A549 (cell line): ENCODE measurements at regions not wholly inside any gene's neighbourhood (a gene's known extent, or its start where the extent isn't known, plus 50 kb on each side); places are given as distances from the start of the nearest gene placed in this dataset.

Experiments used
- ATAC-seq, 2 experiments: fragments of 200-7000 bp in 1 of 2; fragments of >200 bp in 1 of 2; cut with Nextera tagmentation in 1 of 2; cut with Tn5 transposase in 1 of 2; 3 replicates each; pipeline versions ENCODE4 v1.8.0 to v1.9.1; 2018 to 2020; ENCODE audit warnings: mild to moderate bottlenecking in 1 of 2, moderate library complexity in 1 of 2
- CTCF ChIA-PET: fragments of 300-600 bp; sonication (Branson Sonifier 250); formaldehyde crosslinking; extraction: SDS; loops from one replicate; lab custom pipeline; 2021; ENCODE audit warnings: antibody characterized with exemption, inconsistent platforms; lab: Yijun Ruan, JAX
- POLR2A ChIA-PET: fragments of 350-600 bp; formaldehyde crosslinking; extraction: SDS; loops from one replicate; lab custom pipeline; 2021; ENCODE audit warnings: antibody characterized with exemption, inconsistent platforms; lab: Yijun Ruan, JAX
- DNase-seq, 2 experiments: peaks; one replicate each; pipeline versions ENCODE4 v3.0.0 to v3.0.0-alpha.2; 2011 to 2016; ENCODE audit warnings: low read depth in 1 of 2, low spot score in 1 of 2
- FAIRE-seq: peaks from 2 replicates; lab custom pipeline; 2011; peaks lifted over from hg19 to GRCh38; lab: Jason Lieb, UNC
- H3K27ac ChIP-seq, 2 experiments: fragments of >200 bp; sonication (Bioruptor Twin); formaldehyde crosslinking; 3 replicates each; pipeline ENCODE4 v1.5.1; 2016 to 2017
- H3K4me1 ChIP-seq: fragments of >200 bp; sonication (Bioruptor Twin); formaldehyde crosslinking; 3 replicates; pipeline ENCODE4 v1.6.1; 2016
- H3K4me2 ChIP-seq: fragments of >200 bp; sonication (Bioruptor Twin); formaldehyde crosslinking; 3 replicates; pipeline ENCODE4 v1.6.1; 2016
- H3K4me3 ChIP-seq: fragments of >200 bp; sonication (Bioruptor Twin); formaldehyde crosslinking; 3 replicates; pipeline ENCODE4 v1.5.1; 2016
- H3K9me3 ChIP-seq: fragments of >200 bp; sonication (Bioruptor Twin); formaldehyde crosslinking; 3 replicates; pipeline ENCODE4 v1.6.1; 2016
- BCL3 ChIP-seq: fragments of >200 bp; sonication (Bioruptor Twin); formaldehyde crosslinking; IDR thresholded peaks from 3 replicates; pipeline ENCODE4 v1.6.1; 2016
- BHLHE40 ChIP-seq: IDR thresholded peaks from 2 replicates; pipeline ENCODE4 v1.6.1; 2012; ENCODE audit warnings: low read depth, low read length, inconsistent platforms
- CHD4 ChIP-seq: fragments of 200-600 bp; sonication (generic); IDR thresholded peaks from 2 replicates; pipeline ENCODE4 v1.6.1; 2016; ENCODE audit warnings: antibody characterized with exemption, mild to moderate bottlenecking, borderline replicate concordance
- EP300 ChIP-seq, 2 experiments: fragments of >200 bp; sonication (Bioruptor Twin); formaldehyde crosslinking; IDR thresholded peaks; 2 replicates in 1 of 2; 3 replicates in 1 of 2; pipeline ENCODE4 v1.6.1; 2016 to 2017
- FOSL2 ChIP-seq, 2 experiments: fragments of 450-650 bp in 1 of 2; fragments of >200 bp in 1 of 2; sonication (Bioruptor Twin) in 1 of 2; formaldehyde crosslinking; IDR thresholded peaks; 2 replicates each; pipeline versions ENCODE4 v1.5.0 to v1.6.1; 2016 to 2020; ENCODE audit warnings: mild to moderate bottlenecking in 1 of 2, moderate library complexity in 1 of 2
- FOXS1 ChIP-seq: fragments of 250-450 bp; sonication (Bioruptor Pico); IDR thresholded peaks from 2 replicates; pipeline ENCODE4 v1.5.0; 2020; ENCODE audit warnings: mild to moderate bottlenecking, moderate library complexity
- HDAC2 ChIP-seq: fragments of 200-600 bp; sonication (generic); IDR thresholded peaks from 2 replicates; pipeline ENCODE4 v1.6.1; 2016
- HEYL ChIP-seq: fragments of 250-450 bp; sonication (Bioruptor Pico); IDR thresholded peaks from 2 replicates; pipeline ENCODE4 v1.8.0; 2021; ENCODE audit warnings: mild to moderate bottlenecking, moderate library complexity
- HOXA7 ChIP-seq: fragments of 250-450 bp; sonication (Bioruptor Pico); IDR thresholded peaks from 2 replicates; pipeline ENCODE4 v1.5.0; 2020; ENCODE audit warnings: mild to moderate bottlenecking, moderate library complexity
- HOXB5 ChIP-seq: fragments of 250-450 bp; sonication (Bioruptor Pico); IDR thresholded peaks from 2 replicates; pipeline ENCODE4 v1.5.0; 2020; ENCODE audit warnings: mild to moderate bottlenecking, moderate library complexity
- JUNB ChIP-seq: fragments of >200 bp; sonication (Bioruptor Twin); formaldehyde crosslinking; IDR thresholded peaks from 2 replicates; pipeline ENCODE4 v1.6.1; 2016
- MAFK ChIP-seq: fragments of 450-650 bp; IDR thresholded peaks from 2 replicates; pipeline ENCODE4 v1.6.1; 2014; ENCODE audit not compliant: partially characterized antibody
- NPAS2 ChIP-seq: fragments of 250-450 bp; sonication (Bioruptor Pico); IDR thresholded peaks from 2 replicates; pipeline ENCODE4 v1.8.0; 2022; ENCODE audit warnings: mild to moderate bottlenecking, moderate library complexity, borderline replicate concordance
- RAD21 ChIP-seq, 2 experiments: fragments of >200 bp in 1 of 2; sonication (Bioruptor Twin) in 1 of 2; formaldehyde crosslinking in 1 of 2; IDR thresholded peaks in 1 of 2; conservative IDR thresholded peaks in 1 of 2; 2 replicates in 1 of 2; 3 replicates in 1 of 2; pipeline ENCODE4 v1.6.1; 2012 to 2018; ENCODE audit warnings: inconsistent platforms in 1 of 2
- REST ChIP-seq: fragments of 200-600 bp; sonication (generic); IDR thresholded peaks from 2 replicates; pipeline ENCODE4 v1.6.1; 2016; ENCODE audit warnings: antibody characterized with exemption, mild to moderate bottlenecking, moderate library complexity
- SMC3 ChIP-seq: fragments of >200 bp; sonication (Bioruptor Twin); formaldehyde crosslinking; IDR thresholded peaks from 3 replicates; pipeline ENCODE4 v1.6.1; 2018; ENCODE audit warnings: inconsistent platforms
- WGBS: methylation state at CpG from one replicate; pipeline ENCODE4 v1.1.6; 2017; ENCODE audit errors: missing lambda C conversion rate; 5-methylcytosine and 5-hydroxymethylcytosine counted together
- TF ChIP-seq, protein P1 (sequence below): fragments of >200 bp; sonication (Bioruptor Twin); formaldehyde crosslinking; IDR thresholded peaks from 3 replicates; pipeline ENCODE4 v1.5.1; 2016

DNA sequence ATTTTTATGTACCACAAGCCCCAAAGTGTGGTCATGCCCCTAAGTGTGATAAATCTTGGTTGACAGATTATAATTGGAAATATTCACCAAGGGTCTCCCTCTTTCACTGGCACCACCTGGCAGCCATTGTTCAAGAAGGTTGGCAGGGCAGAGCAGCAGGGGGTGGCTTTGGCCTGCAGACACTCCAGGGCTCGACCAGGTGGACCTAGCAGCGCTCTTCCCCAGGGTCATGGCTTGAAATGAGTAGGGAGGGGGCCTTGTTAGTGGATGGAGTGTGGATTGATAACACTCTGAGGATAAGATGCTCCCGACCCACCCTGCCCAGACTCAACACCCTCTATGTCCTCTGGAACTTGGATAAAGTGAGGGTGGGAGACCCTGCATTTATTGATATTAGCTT is 58.2 kb upstream of the KLHL25 start:
- WGBS, result 27% methylated on average over 3 of the region's 3 CpGs
- POLR2A ChIA-PET, result no interaction called here
- DNase-seq, result no peak
- Histone ChIP-seq H3K4me3 (no peak overlapping the region), H3K4me1 (no peaks in the 10 kb centered on the region), H3K4me2 (no peak overlapping the region), H3K9me3 (no peaks in the 10 kb centered on the region), H3K27ac (no peak overlapping the region)
- TF ChIP-seq BCL3 (no peak), HEYL (CRISPR knock-in tag) (no peak), EP300 (IDR thresholded peaks at IDR 0.05) (no peak), JUNB (no peak), FOSL2 (IDR thresholded peaks at IDR 0.05) (no peak), FOSL2 (CRISPR knock-in tag; IDR thresholded peaks at IDR 0.05) (no peak), BHLHE40 (no peak), CHD4 (no peak), RAD21 (conservative IDR thresholded peaks at IDR 0.05 in 1 of 2, IDR thresholded peaks at IDR 0.05 in 1 of 2) (no peak), HOXB5 (CRISPR knock-in tag) (no peak), HOXA7 (no peak), NPAS2 (CRISPR knock-in tag) (no peak), HDAC2 (no peak), FOXS1 (CRISPR knock-in tag) (no peak)
- CTCF ChIA-PET, result interaction anchor here (1.0 to 2.2 kb wide), 2 partner anchors 18 to 24 kb away, joined by 3 to 12 read pairs; no protein-coding TSS in a partner anchor
- ATAC-seq, result no peak
- no peak for FAIRE-seq

- DNase-seq, result peak; percentile 76 to 88
- WGBS, result 37% methylated on average over 11 of the region's 11 CpGs
- peak; percentile 64 to 81; a peak in 4 of 6 replicates for ATAC-seq
- peak; percentile 59 for FAIRE-seq
- Histone ChIP-seq H3K4me1 (no peaks in the 10 kb centered on the region), H3K27ac (no peak overlapping the region), H3K4me2 (peak overlapping the region; percentile 38), H3K4me3 (no peak overlapping the region), H3K9me3 (no peaks in the 10 kb centered on the region)
- TF ChIP-seq, protein P1, sequence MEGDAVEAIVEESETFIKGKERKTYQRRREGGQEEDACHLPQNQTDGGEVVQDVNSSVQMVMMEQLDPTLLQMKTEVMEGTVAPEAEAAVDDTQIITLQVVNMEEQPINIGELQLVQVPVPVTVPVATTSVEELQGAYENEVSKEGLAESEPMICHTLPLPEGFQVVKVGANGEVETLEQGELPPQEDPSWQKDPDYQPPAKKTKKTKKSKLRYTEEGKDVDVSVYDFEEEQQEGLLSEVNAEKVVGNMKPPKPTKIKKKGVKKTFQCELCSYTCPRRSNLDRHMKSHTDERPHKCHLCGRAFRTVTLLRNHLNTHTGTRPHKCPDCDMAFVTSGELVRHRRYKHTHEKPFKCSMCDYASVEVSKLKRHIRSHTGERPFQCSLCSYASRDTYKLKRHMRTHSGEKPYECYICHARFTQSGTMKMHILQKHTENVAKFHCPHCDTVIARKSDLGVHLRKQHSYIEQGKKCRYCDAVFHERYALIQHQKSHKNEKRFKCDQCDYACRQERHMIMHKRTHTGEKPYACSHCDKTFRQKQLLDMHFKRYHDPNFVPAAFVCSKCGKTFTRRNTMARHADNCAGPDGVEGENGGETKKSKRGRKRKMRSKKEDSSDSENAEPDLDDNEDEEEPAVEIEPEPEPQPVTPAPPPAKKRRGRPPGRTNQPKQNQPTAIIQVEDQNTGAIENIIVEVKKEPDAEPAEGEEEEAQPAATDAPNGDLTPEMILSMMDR, result peak; percentile 94
- TF ChIP-seq RAD21 (conservative IDR thresholded peaks at IDR 0.05 in 1 of 2, IDR thresholded peaks at IDR 0.05 in 1 of 2), result peak; percentile 91 to 95
- 0 out of 2 replicates have a peak, but pooled peaks have one; percentile 29 for TF ChIP-seq HOXB5 (CRISPR knock-in tag)
- TF ChIP-seq SMC3, result peak; percentile 74
- no peak for TF ChIP-seq REST
- no peak for TF ChIP-seq MAFK
- POLR2A ChIA-PET, result no interaction called here
- CTCF ChIA-PET, result interaction anchor here (0.6 to 2.6 kb wide), 24 partner anchors 9 to 1452 kb away, joined by 3 to 18 read pairs (median 3); no protein-coding TSS in a partner anchor
Measured at GRCh38 chr15:85854345-85855097, 59.8 kb upstream of the KLHL25 start.
